Stomach (tissue), 4 donors: ENCODE measurements at regions not wholly inside any gene's neighbourhood (a gene's known extent, or its start where the extent isn't known, plus 50 kb on each side); places are given as distances from the start of the nearest gene placed in this dataset.

Experiments used
- CTCF ChIP-seq, 7 experiments: fragments of 450-650 bp in 4 of 7; fragments of 200-600 bp in 3 of 7; sonication (generic) in 3 of 7; IDR thresholded peaks; one replicate each; pipeline ENCODE4 v1.5.1; 2016 to 2019; ENCODE audit warnings: antibody characterized with exemption in 7 of 7, control low read depth in 2 of 7, mild to moderate bottlenecking in 1 of 7
- EP300 ChIP-seq: sonication (generic); formaldehyde crosslinking; IDR thresholded peaks from one replicate; pipeline ENCODE4 v1.6.1; 2017; ENCODE audit warnings: antibody characterized with exemption
- POLR2A ChIP-seq, 4 donors: fragments of 450-650 bp; IDR thresholded peaks; one replicate each; pipeline ENCODE4 v1.6.1; 2016; ENCODE audit warnings: antibody characterized with exemption in 4 of 4, control low read depth in 2 of 4, mild to moderate bottlenecking in 1 of 4, moderate library complexity in 1 of 4

- TF ChIP-seq POLR2A (IDR thresholded peaks at IDR 0.05), result no peak
- no peak for TF ChIP-seq CTCF (IDR thresholded peaks at IDR 0.05)
- TF ChIP-seq EP300, result no peak
These were observed 100.1 kb downstream of the EIF4E start for GRCh38 chr4:98828801-98829200.
